ENCODE measurements at regions not wholly inside any gene's neighbourhood (a gene's known extent, or its start where the extent isn't known, plus 50 kb on each side); places are given as distances from the start of the nearest gene placed in this dataset.
A peak's percentile ranks its signal among the peaks of the same experiment; 100 is the strongest.

- Mint-ChIP-seq H3K36me3 (ENCODE audit: unreplicated experiment) (no peaks in the 10 kb centered on the region), H3K27ac (ENCODE audit: unreplicated experiment) (no peak overlapping the region), H3K27me3 (ENCODE audit: unreplicated experiment) (no peaks in the 10 kb centered on the region), H3K9me3 (ENCODE audit: unreplicated experiment) (no peaks in the 10 kb centered on the region), H3K4me1 (ENCODE audit: low read depth, unreplicated experiment) (no peaks in the 10 kb centered on the region), H3K4me3 (ENCODE audit: unreplicated experiment) (no peak overlapping the region)
- no peak for TF ChIP-seq CTCF (IDR thresholded peaks at IDR 0.05; ENCODE audit: partially characterized antibody, unreplicated experiment)
- DNase-seq = no peak
These were observed 362.0 kb downstream of the FGF9 start for GRCh38 chr13:22032905-22033304.

- Mint-ChIP-seq H3K4me3 (ENCODE audit: unreplicated experiment) (no peak overlapping the region), H3K4me1 (ENCODE audit: low read depth, unreplicated experiment) (no peaks in the 10 kb centered on the region), H3K36me3 (ENCODE audit: unreplicated experiment) (no peaks in the 10 kb centered on the region), H3K27ac (ENCODE audit: unreplicated experiment) (no peak overlapping the region), H3K9me3 (ENCODE audit: unreplicated experiment) (peaks cover 2% of the 10 kb centered on the region), H3K27me3 (ENCODE audit: unreplicated experiment) (no peaks in the 10 kb centered on the region)
- no peak for DNase-seq
- no peak for TF ChIP-seq CTCF (IDR thresholded peaks at IDR 0.05; ENCODE audit: partially characterized antibody, unreplicated experiment)
These were observed 369.1 kb downstream of the FGF9 start for GRCh38 chr13:22039961-22040360.

- Mint-ChIP-seq H3K27ac (ENCODE audit: unreplicated experiment) (no peak overlapping the region), H3K27me3 (ENCODE audit: unreplicated experiment) (no peaks in the 10 kb centered on the region), H3K9me3 (ENCODE audit: unreplicated experiment) (peaks cover 2% of the 10 kb centered on the region)
These were observed 370.0 kb downstream of the FGF9 start for GRCh38 chr13:22040810-22041364.

GRCh38 chr13:22041741-22042140 is 370.9 kb downstream of the FGF9 start:
- Mint-ChIP-seq H3K36me3 (ENCODE audit: unreplicated experiment) (no peaks in the 10 kb centered on the region), H3K4me3 (ENCODE audit: unreplicated experiment) (peak overlapping the region; percentile 69), H3K9me3 (ENCODE audit: unreplicated experiment) (peaks cover 2% of the 10 kb centered on the region), H3K27ac (ENCODE audit: unreplicated experiment) (no peak overlapping the region), H3K4me1 (ENCODE audit: low read depth, unreplicated experiment) (no peaks in the 10 kb centered on the region), H3K27me3 (ENCODE audit: unreplicated experiment) (no peaks in the 10 kb centered on the region)
- no peak for DNase-seq
- TF ChIP-seq CTCF (IDR thresholded peaks at IDR 0.05; ENCODE audit: partially characterized antibody, unreplicated experiment) = no peak

More at GRCh38 chr13:22040810-22041364, 370.0 kb downstream of the FGF9 start:
- peak overlapping the region; percentile 86 for H3K4me3 Mint-ChIP-seq (ENCODE audit: unreplicated experiment)
- no peak for TF ChIP-seq CTCF (IDR thresholded peaks at IDR 0.05; ENCODE audit: partially characterized antibody, unreplicated experiment)
- H3K4me1 Mint-ChIP-seq (ENCODE audit: low read depth, unreplicated experiment) = no peaks in the 10 kb centered on the region
- H3K36me3 Mint-ChIP-seq (ENCODE audit: unreplicated experiment) = no peaks in the 10 kb centered on the region
- no peak for DNase-seq

GRCh38 chr13:22047082-22047784 is 376.4 kb downstream of the FGF9 start:
- Mint-ChIP-seq H3K9me3 (ENCODE audit: unreplicated experiment) (no peaks in the 10 kb centered on the region), H3K27ac (ENCODE audit: unreplicated experiment) (no peak overlapping the region), H3K4me3 (ENCODE audit: unreplicated experiment) (no peak overlapping the region), H3K4me1 (ENCODE audit: low read depth, unreplicated experiment) (no peaks in the 10 kb centered on the region), H3K36me3 (ENCODE audit: unreplicated experiment) (no peaks in the 10 kb centered on the region), H3K27me3 (ENCODE audit: unreplicated experiment) (peaks cover 4% of the 10 kb centered on the region)
- no peak for TF ChIP-seq CTCF (IDR thresholded peaks at IDR 0.05; ENCODE audit: partially characterized antibody, unreplicated experiment)
- no peak for DNase-seq

All from glutamatergic neuron (in vitro differentiated cells).